D721Med (cell line): ENCODE measurements at regions not wholly inside any gene's neighbourhood (a gene's known extent, or its start where the extent isn't known, plus 50 kb on each side); places are given as distances from the start of the nearest gene placed in this dataset.

ENCODE experiments used
- DNase-seq: peaks from one replicate; pipeline ENCODE4 v3.0.0; 2011; ENCODE audit warnings: low spot score; ENCODE audit not compliant: insufficient read length
- FAIRE-seq: peaks from 2 replicates; lab custom pipeline; 2011; peaks lifted over from hg19 to GRCh38; lab: Jason Lieb, UNC
- CTCF ChIP-seq: IDR thresholded peaks from 2 replicates; pipeline ENCODE4 v1.5.1; 2012; ENCODE audit warnings: mild to moderate bottlenecking, control low read depth; ENCODE audit not compliant: insufficient read depth; ENCODE audit errors: missing control alignments

- DNase-seq (no peak), FAIRE-seq (no peak)
- no peak for TF ChIP-seq CTCF
These were observed 54.8 kb upstream of the SGK1 start for GRCh38 chr6:134372603-134373281.

- FAIRE-seq (no peak), DNase-seq (no peak)
- TF ChIP-seq CTCF, result no peak
These were observed 50.8 kb upstream of the SGK1 start for GRCh38 chr6:134368670-134369069.
